ENCODE measurements at regions not wholly inside any gene's neighbourhood (a gene's known extent, or its start where the extent isn't known, plus 50 kb on each side); places are given as distances from the start of the nearest gene placed in this dataset.

GRCh38 chr20:39109933-39110818, 148.0 kb downstream of the DHX35 start:
- no peak for DNase-seq

- no peak for DNase-seq
Measured at GRCh38 chr20:39108746-39109145, 146.6 kb downstream of the DHX35 start.

GRCh38 chr20:39107741-39108140, 145.6 kb downstream of the DHX35 start:
- DNase-seq: no peak

GRCh38 chr20:39106791-39107190, 144.6 kb downstream of the DHX35 start:
- no peak for DNase-seq

GRCh38 chr20:39105551-39105950, 143.4 kb downstream of the DHX35 start:
- no peak for DNase-seq

GRCh38 chr20:39103732-39104131, 141.6 kb downstream of the DHX35 start:
- no peak for DNase-seq

GRCh38 chr20:39103305-39103704, 141.2 kb downstream of the DHX35 start:
- no peak for DNase-seq

GRCh38 chr20:39101895-39102294, 139.8 kb downstream of the DHX35 start:
- no peak for DNase-seq

GRCh38 chr20:39100691-39101090, 138.5 kb downstream of the DHX35 start:
- DNase-seq: no peak

GRCh38 chr20:39097889-39098288, 135.7 kb downstream of the DHX35 start:
- no peak for DNase-seq

GRCh38 chr20:39095870-39096269, 133.7 kb downstream of the DHX35 start:
- no peak for DNase-seq

- no peak for DNase-seq
Measured at GRCh38 chr20:39094391-39094790, 132.2 kb downstream of the DHX35 start.

GRCh38 chr20:39092733-39093410, 130.7 kb downstream of the DHX35 start:
- DNase-seq: no peak

GRCh38 chr20:39090906-39091305, 128.8 kb downstream of the DHX35 start:
- DNase-seq: no peak

- DNase-seq: no peak
Measured at GRCh38 chr20:39089797-39090196, 127.7 kb downstream of the DHX35 start.
